H1 (cell line): ENCODE measurements at regions not wholly inside any gene's neighbourhood (a gene's known extent, or its start where the extent isn't known, plus 50 kb on each side); places are given as distances from the start of the nearest gene placed in this dataset.

Experiments
- CTCF ChIA-PET: fragments of 300-600 bp; sonication (Branson Sonifier 250); formaldehyde crosslinking; loops from one replicate; lab custom pipeline; 2021; ENCODE audit not compliant: partially characterized antibody; lab: Charles Lee
- POLR2A ChIA-PET: fragments of 300-600 bp; sonication (Branson Sonifier 250); formaldehyde crosslinking; loops from one replicate; lab custom pipeline; 2021; ENCODE audit warnings: inconsistent platforms; ENCODE audit not compliant: partially characterized antibody; lab: Charles Lee
- DNase-seq, 2 experiments: peaks; one replicate each; pipeline versions ENCODE4 v3.0.0 to v3.0.0-alpha.2; 2010 to 2022; ENCODE audit warnings: low spot score in 2 of 2, low read depth in 1 of 2, mixed read lengths in 1 of 2
- FAIRE-seq: peaks from 2 replicates; lab custom pipeline; 2011; peaks lifted over from hg19 to GRCh38; lab: Jason Lieb, UNC
- H2AFZ ChIP-seq: 2 replicates; pipeline ENCODE4 v1.8.1; 2012; ENCODE audit warnings: low read length, inconsistent platforms
- H2AK5ac ChIP-seq: 2 replicates; pipeline ENCODE4 v1.6.1; 2013; ENCODE audit warnings: low read depth, low read length
- H2BK120ac ChIP-seq: replicated peaks from 2 replicates; pipeline ENCODE3; 2013; ENCODE audit warnings: low read depth, low read length, inconsistent platforms
- H2BK12ac ChIP-seq: 2 replicates; pipeline ENCODE4 v1.6.1; 2013; ENCODE audit warnings: low read depth, low read length
- H2BK15ac ChIP-seq: 2 replicates; pipeline ENCODE4 v1.6.1; 2013; ENCODE audit warnings: low read length
- H2BK20ac ChIP-seq: 2 replicates; pipeline ENCODE4 v1.6.1; 2013; ENCODE audit warnings: low read length
- H2BK5ac ChIP-seq: 2 replicates; pipeline ENCODE4 v1.6.1; 2013; ENCODE audit warnings: low read depth, low read length
- H3K14ac ChIP-seq: 2 replicates; pipeline ENCODE4 v1.6.1; 2013; ENCODE audit warnings: inconsistent platforms; ENCODE audit not compliant: insufficient read length
- H3K18ac ChIP-seq: 2 replicates; pipeline ENCODE4 v1.6.1; 2013; ENCODE audit warnings: low read length; ENCODE audit errors: extremely low read depth
- H3K23ac ChIP-seq: 2 replicates; pipeline ENCODE4 v1.6.1; 2013; ENCODE audit warnings: inconsistent platforms; ENCODE audit not compliant: insufficient read length
- H3K23me2 ChIP-seq: 2 replicates; pipeline ENCODE4 v1.6.1; 2013; ENCODE audit warnings: low read depth, low read length
- H3K27ac ChIP-seq: 2 replicates; pipeline ENCODE4 v1.6.1; 2011; ENCODE audit warnings: low read depth, low read length, inconsistent platforms
- H3K27me3 ChIP-seq, 4 experiments: replicated peaks in 1 of 4; 1 replicate in 1 of 4; 2 replicates in 3 of 4; pipeline versions ENCODE4 v1.6.1 to v1.8.1; 2011 to 2013; ENCODE audit warnings: low read length in 3 of 4, mild to moderate bottlenecking in 3 of 4, inconsistent platforms in 2 of 4, mixed read lengths in 2 of 4, moderate library complexity in 1 of 4; ENCODE audit not compliant: control insufficient read depth in 3 of 4, insufficient read depth in 3 of 4; ENCODE audit errors: extremely low read depth in 1 of 4
- H3K36me3 ChIP-seq, 4 experiments: 2 replicates each; pipeline versions ENCODE4 v1.6.1 to v1.8.1; 2011 to 2013; ENCODE audit warnings: mild to moderate bottlenecking in 4 of 4, low read length in 3 of 4, moderate library complexity in 2 of 4, control low read depth in 1 of 4, inconsistent platforms in 1 of 4; ENCODE audit not compliant: insufficient read depth in 4 of 4, control insufficient read depth in 2 of 4
- H3K4ac ChIP-seq: replicated peaks from 2 replicates; pipeline ENCODE3; 2013; ENCODE audit warnings: low read length, low read depth, mixed read lengths, inconsistent platforms; ENCODE audit not compliant: insufficient read length
- H3K4me1 ChIP-seq, 4 experiments: replicated peaks in 1 of 4; 1 replicate in 1 of 4; 2 replicates in 3 of 4; pipeline versions ENCODE4 v1.6.1 to v1.8.1; 2011 to 2013; ENCODE audit warnings: low read length in 3 of 4, inconsistent platforms in 2 of 4, mixed read lengths in 1 of 4; ENCODE audit not compliant: insufficient read depth in 4 of 4, control insufficient read depth in 3 of 4
- H3K4me2 ChIP-seq, 2 experiments: 2 replicates each; pipeline versions ENCODE4 v1.6.1 to v1.8.1; 2011 to 2013; ENCODE audit warnings: low read depth in 2 of 2, low read length in 2 of 2, control low read depth in 1 of 2, inconsistent platforms in 1 of 2, mild to moderate bottlenecking in 1 of 2; ENCODE audit not compliant: insufficient read depth in 1 of 2
- H3K4me3 ChIP-seq, 4 experiments: fragments of 200-600, 300-600 bp in 1 of 4; sonication (generic), shearing (Covaris generic), sonication (Bioruptor Twin) in 1 of 4; 2 replicates each; pipeline versions ENCODE4 v1.5.1 to v1.8.1; 2011 to 2016; ENCODE audit warnings: low read length in 4 of 4, low read depth in 3 of 4, control low read depth in 2 of 4, inconsistent platforms in 2 of 4, mild to moderate bottlenecking in 2 of 4, mixed read lengths in 1 of 4, moderate library complexity in 1 of 4; ENCODE audit not compliant: insufficient read depth in 2 of 4; ENCODE audit errors: extremely low read depth in 1 of 4
- H3K56ac ChIP-seq: replicated peaks from 2 replicates; pipeline ENCODE3; 2013; ENCODE audit warnings: low read depth, mild to moderate bottlenecking, mixed read lengths, low read length, inconsistent platforms; ENCODE audit not compliant: insufficient read length
- H3K79me1 ChIP-seq: 2 replicates; pipeline ENCODE4 v1.6.1; 2013; ENCODE audit warnings: low read depth, low read length, control low read depth
- H3K79me2 ChIP-seq, 2 experiments: 2 replicates each; pipeline versions ENCODE4 v1.6.1 to v1.8.1; 2012 to 2013; ENCODE audit warnings: low read length in 2 of 2, mild to moderate bottlenecking in 2 of 2, inconsistent platforms in 1 of 2; ENCODE audit not compliant: insufficient read depth in 2 of 2, control insufficient read depth in 1 of 2
- H3K9ac ChIP-seq, 4 experiments: replicated peaks in 1 of 4; 1 replicate in 1 of 4; 2 replicates in 3 of 4; pipeline versions ENCODE4 v1.6.1 to v1.8.1; 2011 to 2013; ENCODE audit warnings: low read depth in 3 of 4, low read length in 3 of 4, control low read depth in 2 of 4, mild to moderate bottlenecking in 2 of 4, moderate library complexity in 2 of 4, inconsistent platforms in 1 of 4; ENCODE audit errors: extremely low read depth in 1 of 4
- H3K9me3 ChIP-seq, 2 experiments: 2 replicates each; pipeline versions ENCODE4 v1.6.1 to v1.8.1; 2012 to 2013; ENCODE audit warnings: mild to moderate bottlenecking in 2 of 2, moderate library complexity in 2 of 2, control low read depth in 1 of 2, inconsistent platforms in 1 of 2, low read depth in 1 of 2, low read length in 1 of 2, mixed read lengths in 1 of 2; ENCODE audit not compliant: insufficient read depth in 2 of 2
- H4K20me1 ChIP-seq, 2 experiments: replicated peaks in 1 of 2; 2 replicates each; pipeline versions ENCODE3 to v1.8.1; 2011 to 2013; ENCODE audit warnings: inconsistent platforms in 2 of 2, low read length in 2 of 2, mild to moderate bottlenecking in 1 of 2; ENCODE audit not compliant: insufficient read depth in 2 of 2, control insufficient read depth in 1 of 2
- H4K5ac ChIP-seq: 2 replicates; pipeline ENCODE4 v1.6.1; 2013; ENCODE audit warnings: low read length, low read depth, mixed read lengths, inconsistent platforms; ENCODE audit not compliant: insufficient read length
- H4K8ac ChIP-seq: 2 replicates; pipeline ENCODE4 v1.8.0; 2013; ENCODE audit warnings: mild to moderate bottlenecking, moderate library complexity, low read length, inconsistent platforms; ENCODE audit not compliant: insufficient read depth; ENCODE audit errors: extremely low read depth
- H4K91ac ChIP-seq: replicated peaks from 2 replicates; pipeline ENCODE3; 2013; ENCODE audit warnings: low read length, mixed read lengths, inconsistent platforms; ENCODE audit not compliant: insufficient read length
- CEBPB ChIP-seq: IDR thresholded peaks from 2 replicates; pipeline ENCODE4 v1.6.1; 2012; ENCODE audit warnings: low read depth, low read length
- EGR1 ChIP-seq: IDR thresholded peaks from 2 replicates; pipeline ENCODE4 v1.6.1; 2011; ENCODE audit warnings: low read depth, low read length, borderline replicate concordance
- WGBS, 2 experiments: shearing (Covaris generic) in 1 of 2; methylation state at CpG; one replicate each; pipeline versions ENCODE4 v1.1.6 to v1.1.7; 2013 to 2015; ENCODE audit warnings: low lambda C conversion rate in 2 of 2, mixed read lengths in 2 of 2, inconsistent platforms in 1 of 2, low coverage in 1 of 2, missing lambda C conversion rate in 1 of 2; ENCODE audit not compliant: insufficient replicate concordance in 2 of 2, insufficient coverage in 1 of 2, insufficient read length in 1 of 2; ENCODE audit errors: extremely low coverage in 1 of 2, missing lambda C conversion rate in 1 of 2; 5-methylcytosine and 5-hydroxymethylcytosine counted together

GRCh38 chr14:80428171-80428570 lies 216.9 kb upstream of the DIO2 start:
- POLR2A ChIA-PET = no interaction called here
- Histone ChIP-seq H4K20me1 (no peaks in the 10 kb centered on the region), H3K14ac (no peak overlapping the region)
- TF ChIP-seq CEBPB = no peak
- TF ChIP-seq EGR1 = no peak
- TF ChIP-seq, all 59 proteins: peak for 0
- H4K5ac ChIP-seq = no peak overlapping the region
- H2AK5ac ChIP-seq = no peak overlapping the region
- no peak overlapping the region for H2BK120ac ChIP-seq
- no peak overlapping the region for H2BK5ac ChIP-seq
- DNase-seq (no peak), FAIRE-seq (no peak)
- no peaks in the 10 kb centered on the region for H3K79me2 ChIP-seq
- no peaks in the 10 kb centered on the region for H3K36me3 ChIP-seq
- no peak overlapping the region for H3K23ac ChIP-seq
- no peaks in the 10 kb centered on the region for H3K23me2 ChIP-seq
- H3K9me3 ChIP-seq = no peaks in the 10 kb centered on the region
- H3K79me1 ChIP-seq = no peaks in the 10 kb centered on the region
- no peak overlapping the region for H3K4me3 ChIP-seq
- no peaks in the 10 kb centered on the region for H3K27me3 ChIP-seq
- H3K18ac ChIP-seq = no peak overlapping the region
- H3K27ac ChIP-seq = no peak overlapping the region
- CTCF ChIA-PET = interaction anchor here (1.0 kb wide), 1 partner anchor 372 kb away, joined by 3 read pairs; no protein-coding TSS in a partner anchor
- no peak overlapping the region for H3K4me2 ChIP-seq
- H2AFZ ChIP-seq = no peak overlapping the region
- no peak overlapping the region for H2BK20ac ChIP-seq
- no peak overlapping the region for H4K91ac ChIP-seq
- H3K4ac ChIP-seq = no peak overlapping the region
- H3K56ac ChIP-seq = no peak overlapping the region
- H3K9ac ChIP-seq = no peak overlapping the region
- H2BK15ac ChIP-seq = no peak overlapping the region
- no peak overlapping the region for H4K8ac ChIP-seq
- no peak overlapping the region for H2BK12ac ChIP-seq
- 82% methylated on average over 3 of the region's 3 CpGs; no CpG with 5 or more reads in 1 of the 2 experiments for WGBS, 2 experiments
- H3K4me1 ChIP-seq = no peaks in the 10 kb centered on the region
